Smooth muscle cell (in vitro differentiated cells): ENCODE measurements at regions not wholly inside any gene's neighbourhood (a gene's known extent, or its start where the extent isn't known, plus 50 kb on each side); places are given as distances from the start of the nearest gene placed in this dataset.

Experiments
- DNase-seq: peaks from one replicate; lab custom pipeline; 2025; ENCODE audit not compliant: unreplicated experiment; lab: John Stamatoyannopoulos, UW
- H2AFZ ChIP-seq: fragments of 200-600 bp; sonication (generic); 2 replicates; pipeline ENCODE4 v1.6.0; 2016; ENCODE audit warnings: antibody characterized with exemption, low read depth, mild to moderate bottlenecking
- H3F3A ChIP-seq: fragments of 200-600 bp; sonication (generic); 2 replicates; pipeline ENCODE4 v1.6.0; 2017; ENCODE audit warnings: antibody characterized with exemption, low read depth
- H3K27ac ChIP-seq: fragments of 200-600 bp; sonication (generic); 2 replicates; pipeline ENCODE4 v1.5.1; 2016; ENCODE audit warnings: low read depth, mild to moderate bottlenecking
- H3K27me3 ChIP-seq: fragments of 200-600 bp; sonication (generic); 2 replicates; pipeline ENCODE4 v1.6.1; 2016; ENCODE audit warnings: low read depth, mild to moderate bottlenecking
- H3K36me3 ChIP-seq: fragments of 200-600 bp; sonication (generic); 2 replicates; pipeline ENCODE4 v1.5.1; 2016; ENCODE audit warnings: low read depth
- H3K4me1 ChIP-seq: fragments of 200-600 bp; sonication (generic); 2 replicates; pipeline ENCODE4 v1.5.1; 2016; ENCODE audit warnings: low read depth
- H3K4me2 ChIP-seq: fragments of 200-600 bp; sonication (generic); 2 replicates; pipeline ENCODE4 v1.6.0; 2016; ENCODE audit warnings: mild to moderate bottlenecking
- H3K4me3 ChIP-seq: fragments of 200-600 bp; sonication (generic); 2 replicates; pipeline ENCODE4 v1.5.1; 2016; ENCODE audit warnings: mild to moderate bottlenecking
- H3K79me2 ChIP-seq: fragments of 200-600 bp; sonication (generic); 2 replicates; pipeline ENCODE4 v1.6.0; 2016; ENCODE audit warnings: low read depth, mild to moderate bottlenecking
- H3K9ac ChIP-seq: fragments of 200-600 bp; sonication (generic); 2 replicates; pipeline ENCODE4 v1.6.0; 2016; ENCODE audit warnings: low read depth
- H3K9me3 ChIP-seq: fragments of 200-600 bp; sonication (generic); replicated peaks from 2 replicates; pipeline ENCODE4 v1.5.1; 2016; ENCODE audit warnings: low read depth
- H4K20me1 ChIP-seq: fragments of 200-600 bp; sonication (generic); 2 replicates; pipeline ENCODE4 v1.6.0; 2016; ENCODE audit warnings: low read depth
- WGBS: methylation state at CpG from one replicate; pipeline ENCODE4 v1.1.7; 2016; ENCODE audit warnings: low lambda C conversion rate; 5-methylcytosine and 5-hydroxymethylcytosine counted together
- TF ChIP-seq, protein P1 (sequence below): fragments of 200-600 bp; sonication (generic); IDR thresholded peaks from 2 replicates; pipeline ENCODE4 v1.5.1; 2017; ENCODE audit warnings: borderline replicate concordance, mild to moderate bottlenecking, antibody characterized with exemption; ENCODE audit not compliant: insufficient read depth, poor library complexity, severe bottlenecking

DNA sequence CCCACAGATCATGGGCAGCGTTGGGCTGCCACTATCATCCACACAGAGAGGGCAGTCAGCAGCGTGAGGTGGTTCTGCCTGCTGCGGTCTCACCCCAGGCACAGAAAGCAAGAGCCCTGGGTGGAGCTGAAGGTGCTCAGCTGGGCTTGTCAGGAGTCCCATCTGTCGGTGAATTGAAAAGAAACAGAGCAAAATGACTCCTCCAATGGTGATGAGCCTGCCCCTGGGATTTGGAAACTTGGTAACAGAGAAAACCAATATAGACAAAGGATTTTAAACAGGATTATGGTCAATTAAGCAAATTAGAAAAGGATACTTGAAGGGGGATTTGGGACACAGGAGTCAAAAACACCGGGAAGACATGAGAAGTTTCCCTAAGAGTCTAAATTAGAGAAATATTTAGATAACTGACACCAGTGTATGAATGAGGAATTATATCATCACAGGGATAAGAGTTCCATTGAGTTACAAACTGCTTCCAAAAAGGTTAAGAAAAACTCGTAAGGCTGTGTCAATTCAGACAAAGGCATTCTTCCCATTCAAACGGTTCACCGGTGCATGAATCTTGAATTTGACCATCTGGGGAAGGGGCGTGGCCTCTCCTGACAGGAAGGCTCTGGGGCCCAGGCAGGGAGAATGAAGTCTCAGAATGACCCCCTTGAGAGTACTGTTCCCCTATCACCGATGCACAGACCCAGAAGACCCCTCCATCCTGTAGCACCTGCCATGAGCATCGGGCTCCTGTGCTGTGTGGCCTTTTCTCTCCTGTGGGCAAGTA lies 70.0 kb upstream of the PRSS58 start:
- WGBS = 69% methylated on average over 11 of the region's 11 CpGs
- Histone ChIP-seq H3K9ac (no peak overlapping the region), H3K4me1 (no peaks in the 10 kb centered on the region)

GRCh38 chr7:142323706-142324105 lies 65.8 kb upstream of the PRSS58 start:
- TF ChIP-seq, protein P1, sequence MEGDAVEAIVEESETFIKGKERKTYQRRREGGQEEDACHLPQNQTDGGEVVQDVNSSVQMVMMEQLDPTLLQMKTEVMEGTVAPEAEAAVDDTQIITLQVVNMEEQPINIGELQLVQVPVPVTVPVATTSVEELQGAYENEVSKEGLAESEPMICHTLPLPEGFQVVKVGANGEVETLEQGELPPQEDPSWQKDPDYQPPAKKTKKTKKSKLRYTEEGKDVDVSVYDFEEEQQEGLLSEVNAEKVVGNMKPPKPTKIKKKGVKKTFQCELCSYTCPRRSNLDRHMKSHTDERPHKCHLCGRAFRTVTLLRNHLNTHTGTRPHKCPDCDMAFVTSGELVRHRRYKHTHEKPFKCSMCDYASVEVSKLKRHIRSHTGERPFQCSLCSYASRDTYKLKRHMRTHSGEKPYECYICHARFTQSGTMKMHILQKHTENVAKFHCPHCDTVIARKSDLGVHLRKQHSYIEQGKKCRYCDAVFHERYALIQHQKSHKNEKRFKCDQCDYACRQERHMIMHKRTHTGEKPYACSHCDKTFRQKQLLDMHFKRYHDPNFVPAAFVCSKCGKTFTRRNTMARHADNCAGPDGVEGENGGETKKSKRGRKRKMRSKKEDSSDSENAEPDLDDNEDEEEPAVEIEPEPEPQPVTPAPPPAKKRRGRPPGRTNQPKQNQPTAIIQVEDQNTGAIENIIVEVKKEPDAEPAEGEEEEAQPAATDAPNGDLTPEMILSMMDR = peak; percentile 27
- no peak for DNase-seq

More for the DNA sequence above, 70.0 kb upstream of the PRSS58 start:
- TF ChIP-seq, protein P1 = no peak
- H3K4me2 ChIP-seq = no peak overlapping the region
- no peaks in the 10 kb centered on the region for H3K79me2 ChIP-seq
- no peak overlapping the region for H3K4me3 ChIP-seq
- H3K36me3 ChIP-seq = no peaks in the 10 kb centered on the region
- no peak for DNase-seq
- H2AFZ ChIP-seq = no peak overlapping the region
- H3K27ac ChIP-seq = no peak overlapping the region
- H3K9me3 ChIP-seq = no peaks in the 10 kb centered on the region
- no peaks in the 10 kb centered on the region for H3F3A ChIP-seq
- H3K27me3 ChIP-seq = peaks cover 3% of the 10 kb centered on the region
- no peaks in the 10 kb centered on the region for H4K20me1 ChIP-seq

GRCh38 chr7:142321391-142321790 lies 63.5 kb upstream of the PRSS58 start:
- H3K9ac ChIP-seq = no peak overlapping the region
- H3K27me3 ChIP-seq = peaks cover 7% of the 10 kb centered on the region
- H3K4me2 ChIP-seq = no peak overlapping the region
- no peaks in the 10 kb centered on the region for H4K20me1 ChIP-seq
- DNase-seq = no peak
- no peaks in the 10 kb centered on the region for H3F3A ChIP-seq
- H3K36me3 ChIP-seq = no peaks in the 10 kb centered on the region
- no peak overlapping the region for H2AFZ ChIP-seq
- TF ChIP-seq, protein P1 = no peak
- no peak overlapping the region for H3K4me3 ChIP-seq
- no peak overlapping the region for H3K27ac ChIP-seq
- H3K9me3 ChIP-seq = no peaks in the 10 kb centered on the region
- 91% methylated on average over 7 of the region's 7 CpGs for WGBS
- no peaks in the 10 kb centered on the region for H3K79me2 ChIP-seq
- H3K4me1 ChIP-seq = no peaks in the 10 kb centered on the region

More at GRCh38 chr7:142323706-142324105, 65.8 kb upstream of the PRSS58 start:
- Histone ChIP-seq H3K9me3 (no peaks in the 10 kb centered on the region), H3K79me2 (no peaks in the 10 kb centered on the region), H3K27ac (no peak overlapping the region), H3F3A (no peaks in the 10 kb centered on the region), H4K20me1 (no peaks in the 10 kb centered on the region), H3K27me3 (peaks cover 7% of the 10 kb centered on the region), H3K4me2 (no peak overlapping the region), H3K36me3 (no peaks in the 10 kb centered on the region), H3K9ac (no peak overlapping the region), H3K4me1 (no peaks in the 10 kb centered on the region), H3K4me3 (no peak overlapping the region), H2AFZ (no peak overlapping the region)
- WGBS = 38% methylated on average over 3 of the region's 4 CpGs

DNA sequence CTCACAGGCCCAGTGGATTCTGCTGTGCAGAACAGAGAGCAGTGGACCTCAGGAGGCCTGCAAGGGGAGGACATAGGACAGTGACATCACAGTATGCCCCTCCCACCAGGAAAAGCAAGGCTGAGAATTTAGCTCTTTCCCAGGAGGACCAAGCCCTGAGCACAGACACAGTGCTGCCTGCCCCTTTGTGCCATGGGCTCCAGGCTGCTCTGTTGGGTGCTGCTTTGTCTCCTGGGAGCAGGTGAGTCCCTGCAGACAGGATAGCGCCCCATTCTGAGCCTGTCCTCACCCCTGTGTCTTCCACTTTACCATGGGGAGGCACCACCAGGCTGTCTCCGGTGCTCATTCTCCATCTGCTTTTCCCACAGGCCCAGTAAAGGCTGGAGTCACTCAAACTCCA lies 63.0 kb upstream of the PRSS58 start:
- Histone ChIP-seq H3K27ac (no peak overlapping the region), H3K4me2 (no peak overlapping the region), H3K9me3 (no peaks in the 10 kb centered on the region), H3K27me3 (peaks cover 7% of the 10 kb centered on the region), H2AFZ (no peak overlapping the region), H3K9ac (no peak overlapping the region), H3K4me3 (no peak overlapping the region), H3K79me2 (no peaks in the 10 kb centered on the region), H3K4me1 (no peaks in the 10 kb centered on the region), H3K36me3 (no peaks in the 10 kb centered on the region), H4K20me1 (no peaks in the 10 kb centered on the region), H3F3A (no peaks in the 10 kb centered on the region)
- DNase-seq = no peak
- WGBS = 93% methylated on average over 2 of the region's 2 CpGs
- TF ChIP-seq, protein P1 = no peak
